ENCODE measurements at regions not wholly inside any gene's neighbourhood (a gene's known extent, or its start where the extent isn't known, plus 50 kb on each side); places are given as distances from the start of the nearest gene placed in this dataset.
"Not testable (repeated sequence)": the region's sequence is repeated elsewhere in the genome, so short reads cannot be mapped to it uniquely, and the experiment has no call there.

DNA sequence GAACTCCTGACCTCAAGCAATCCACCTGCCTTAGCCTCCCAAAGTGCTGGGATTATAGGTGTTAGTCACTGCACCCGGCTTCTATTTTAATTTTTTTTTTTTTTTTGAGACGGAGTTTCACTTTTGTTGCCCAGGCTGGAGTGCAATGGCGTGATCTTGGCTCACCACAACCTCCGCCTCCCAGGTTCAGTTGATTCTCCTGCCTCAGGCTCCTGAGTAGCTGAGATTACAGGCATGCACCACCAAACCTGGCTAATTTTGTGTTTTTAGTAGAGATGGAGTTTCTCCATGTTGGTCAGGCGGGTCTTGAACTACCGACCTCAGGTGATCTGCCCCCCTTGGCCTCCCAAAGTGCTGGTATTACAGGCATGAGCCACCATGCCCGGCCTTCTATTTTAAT is 149.1 kb downstream of the MYCN start:
- DNase-seq (ENCODE audit: low read depth in 2 of 2), result not testable (repeated sequence)

DNA sequence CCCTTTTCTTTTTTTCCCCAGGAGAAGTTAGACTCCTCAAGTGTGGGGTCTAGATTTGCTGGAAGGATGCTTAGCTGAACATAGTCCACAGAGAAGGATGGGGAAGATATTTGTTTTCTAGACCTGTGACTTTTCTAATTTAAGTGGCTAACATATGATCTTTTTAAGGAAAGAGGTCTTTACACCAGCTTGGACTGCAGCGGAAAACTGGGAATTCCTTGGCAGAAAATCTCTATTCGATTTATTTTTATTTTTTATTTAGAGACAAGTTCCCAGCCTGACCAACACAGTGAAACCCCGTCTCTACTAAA is 148.4 kb downstream of the MYCN start:
- DNase-seq (ENCODE audit: low read depth in 2 of 2), result no peak

GRCh38 chr2:16088035-16088801 is 147.9 kb downstream of the MYCN start:
- DNase-seq (ENCODE audit: low read depth in 2 of 2), result no peak

- DNase-seq (ENCODE audit: low read depth in 2 of 2), result not testable (repeated sequence)
Observed at GRCh38 chr2:16086136-16086535, 145.8 kb downstream of the MYCN start.

- DNase-seq (ENCODE audit: low read depth in 2 of 2), result no peak
Observed at GRCh38 chr2:16085073-16085472, 144.7 kb downstream of the MYCN start.

DNA sequence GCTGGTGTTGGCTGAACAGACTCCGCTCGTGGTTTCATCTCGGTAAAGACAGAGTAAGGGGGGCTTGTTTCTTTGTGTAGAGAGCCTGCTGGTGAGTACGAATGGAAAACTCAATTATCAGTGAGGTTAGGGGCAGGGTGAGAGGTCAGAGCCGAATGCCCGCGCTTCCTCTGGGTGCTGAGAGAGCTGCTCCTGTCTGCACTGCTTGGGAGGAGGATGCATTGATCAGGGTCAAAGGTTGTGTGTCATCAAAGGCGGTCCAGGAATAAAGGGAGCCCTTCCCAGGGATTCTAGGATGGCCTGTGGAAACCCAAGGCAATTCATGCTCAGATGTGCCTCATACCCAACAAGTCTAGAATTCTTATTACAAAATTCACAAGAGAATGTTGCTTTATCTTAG is 143.9 kb downstream of the MYCN start:
- DNase-seq (ENCODE audit: low read depth in 2 of 2), result no peak

- no peak for DNase-seq (ENCODE audit: low read depth in 2 of 2)
Observed at GRCh38 chr2:16082276-16082675, 141.9 kb downstream of the MYCN start.

DNA sequence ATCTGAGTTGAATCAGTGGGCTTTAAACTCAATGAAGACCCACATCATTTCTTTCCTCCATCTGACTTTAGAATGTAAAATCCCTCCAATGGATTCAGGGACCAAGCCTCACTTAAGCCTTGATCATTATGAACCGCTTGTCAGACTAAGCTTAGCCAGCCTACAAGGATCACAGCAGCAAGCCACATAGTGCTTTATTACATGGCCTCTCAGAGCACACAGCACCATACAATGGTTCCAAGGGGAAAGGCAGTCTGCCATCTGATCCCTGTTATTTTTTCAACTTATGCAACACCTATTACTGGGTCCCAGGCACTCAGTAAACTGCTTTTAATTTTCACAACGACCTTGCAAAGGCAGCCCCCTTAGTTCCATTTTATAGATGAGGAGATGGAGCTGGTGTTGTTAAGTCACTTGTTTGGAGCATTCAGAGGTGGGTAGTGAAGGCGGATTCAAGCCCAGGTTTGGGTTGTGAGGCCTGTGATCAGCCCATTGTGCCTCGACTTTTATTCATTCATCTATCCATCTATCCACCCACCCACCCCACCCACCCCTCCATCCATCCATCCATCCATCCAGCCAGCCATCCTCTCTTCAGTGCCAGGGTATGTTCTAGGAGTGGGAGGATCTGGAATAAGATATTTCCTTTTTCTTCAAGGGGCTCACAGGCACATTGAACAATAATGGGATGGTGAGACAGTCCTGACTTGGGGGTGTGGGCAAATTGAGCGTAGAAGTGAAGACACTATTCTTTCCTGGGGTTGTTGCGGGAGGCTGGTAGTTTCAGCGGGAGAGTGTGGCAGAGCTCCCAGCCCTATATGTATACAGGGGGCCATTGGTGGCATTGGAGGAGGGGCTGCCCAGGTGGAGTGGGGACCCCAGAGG is 141.2 kb downstream of the MYCN start:
- DNase-seq (ENCODE audit: low read depth in 2 of 2), result no peak

GRCh38 chr2:16080516-16080915 is 140.2 kb downstream of the MYCN start:
- no peak for DNase-seq (ENCODE audit: low read depth in 2 of 2)

GRCh38 chr2:16080071-16080470 is 139.7 kb downstream of the MYCN start:
- DNase-seq (ENCODE audit: low read depth in 2 of 2), result no peak

DNA sequence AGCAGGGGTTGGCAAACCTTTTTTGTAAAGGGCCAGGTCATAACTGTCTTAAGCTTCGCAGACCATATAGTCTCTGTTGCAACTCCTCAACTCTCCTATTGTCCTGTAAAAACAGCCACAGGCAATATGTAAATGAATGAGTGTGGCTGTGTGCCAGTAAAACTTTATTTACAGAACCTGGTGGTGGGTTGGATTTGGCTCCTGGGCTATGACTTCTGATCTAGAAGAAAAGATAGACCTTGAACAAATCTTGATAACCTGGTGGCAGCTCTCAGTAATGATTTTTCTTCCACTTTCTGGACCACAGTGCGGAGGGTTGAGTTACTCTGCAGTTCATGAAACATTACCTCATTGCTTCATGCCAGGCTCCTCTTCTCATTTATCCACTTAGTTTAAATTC is 139.3 kb downstream of the MYCN start:
- no peak for DNase-seq (ENCODE audit: low read depth in 2 of 2)

GRCh38 chr2:16077601-16078000 is 137.3 kb downstream of the MYCN start:
- DNase-seq (ENCODE audit: low read depth in 2 of 2), result no peak

DNA sequence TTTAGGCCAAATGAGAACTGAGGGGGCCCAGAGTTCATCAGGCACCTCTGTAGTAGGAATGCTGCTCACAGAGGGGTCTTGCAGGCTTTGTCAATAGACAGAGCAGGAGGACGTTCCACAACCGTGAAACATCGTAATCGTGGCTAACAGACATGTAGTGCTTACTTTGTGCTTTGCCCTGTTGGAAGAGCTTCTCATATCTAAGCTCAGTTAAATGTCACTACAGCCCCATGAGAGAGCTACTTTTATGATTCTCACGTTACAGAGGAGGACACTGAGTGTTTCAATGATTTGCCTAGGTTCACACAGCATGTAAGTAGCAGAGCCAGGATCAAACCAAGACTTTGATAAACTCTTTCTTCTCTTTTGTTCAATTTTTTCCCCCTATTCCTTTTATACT is 136.6 kb downstream of the MYCN start:
- no peak for DNase-seq (ENCODE audit: low read depth in 2 of 2)

DNA sequence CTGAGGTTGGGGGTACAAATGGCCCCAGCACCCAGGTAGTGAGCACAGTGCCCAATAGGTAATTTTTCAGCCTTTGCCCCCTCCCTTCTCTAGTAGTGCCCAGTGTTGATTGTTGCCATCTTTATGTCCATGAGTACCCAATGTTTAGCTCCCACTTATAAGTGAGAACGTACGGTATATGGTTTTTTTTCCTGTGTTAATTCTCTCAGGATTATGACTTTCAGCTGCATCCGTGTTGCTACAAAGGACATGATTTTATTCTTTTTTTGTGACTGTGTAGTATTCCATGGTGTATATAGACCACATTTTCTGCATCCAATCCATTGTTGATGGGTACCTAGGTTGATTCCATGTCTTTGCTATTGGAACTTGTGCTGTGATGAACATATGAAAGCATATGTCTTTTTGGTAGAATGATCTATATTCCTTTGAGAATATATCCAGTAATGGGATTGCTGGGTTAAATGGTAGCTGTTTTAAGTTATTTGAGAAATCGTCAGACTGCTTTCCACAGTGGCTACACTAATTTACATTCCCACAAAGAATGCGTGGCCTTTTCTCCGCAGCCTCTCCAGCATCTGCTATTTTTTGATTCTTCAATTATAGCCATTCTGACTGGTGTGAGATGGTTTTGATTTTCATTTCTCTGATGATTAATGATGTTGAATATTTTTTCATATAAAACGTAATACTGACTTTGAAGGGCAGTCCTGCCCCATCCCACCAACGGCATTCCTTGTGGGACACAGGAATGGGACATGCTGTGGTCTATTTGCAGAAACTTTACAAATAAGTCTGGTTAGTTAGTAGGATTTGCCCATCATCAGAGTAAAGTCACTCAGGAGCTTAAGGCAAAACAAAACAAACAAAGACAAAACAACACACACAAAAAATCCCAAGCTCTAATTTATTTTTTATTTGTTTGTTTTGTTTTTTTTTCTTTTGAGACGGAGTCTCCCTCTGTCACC is 135.0 kb downstream of the MYCN start:
- DNase-seq (ENCODE audit: low read depth in 2 of 2), result no peak

DNA sequence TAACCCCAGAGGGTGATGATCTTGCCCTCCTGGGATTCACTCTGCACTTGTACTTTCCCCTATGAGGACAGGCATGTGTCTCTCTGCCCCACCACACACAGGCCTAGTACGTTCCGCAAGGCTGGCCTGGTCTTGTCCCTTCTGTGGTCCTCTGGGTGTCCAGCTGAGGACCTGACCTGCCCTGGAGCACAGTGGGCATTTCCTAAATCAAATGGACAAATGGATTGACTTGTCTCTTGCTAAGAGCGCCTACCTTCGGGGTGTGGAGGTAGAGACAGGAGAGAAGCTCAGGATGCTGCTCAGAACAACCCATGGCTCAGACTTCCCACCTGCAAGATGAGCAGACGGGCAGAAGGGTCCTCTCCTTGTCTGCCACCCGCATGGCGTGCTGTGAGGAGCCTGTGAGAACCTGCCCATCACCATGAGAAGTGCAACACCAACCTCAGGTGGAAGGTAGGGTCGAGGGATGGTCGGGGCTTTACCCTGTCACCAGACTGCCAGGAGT is 133.6 kb downstream of the MYCN start:
- DNase-seq (ENCODE audit: low read depth in 2 of 2), result no peak

DNA sequence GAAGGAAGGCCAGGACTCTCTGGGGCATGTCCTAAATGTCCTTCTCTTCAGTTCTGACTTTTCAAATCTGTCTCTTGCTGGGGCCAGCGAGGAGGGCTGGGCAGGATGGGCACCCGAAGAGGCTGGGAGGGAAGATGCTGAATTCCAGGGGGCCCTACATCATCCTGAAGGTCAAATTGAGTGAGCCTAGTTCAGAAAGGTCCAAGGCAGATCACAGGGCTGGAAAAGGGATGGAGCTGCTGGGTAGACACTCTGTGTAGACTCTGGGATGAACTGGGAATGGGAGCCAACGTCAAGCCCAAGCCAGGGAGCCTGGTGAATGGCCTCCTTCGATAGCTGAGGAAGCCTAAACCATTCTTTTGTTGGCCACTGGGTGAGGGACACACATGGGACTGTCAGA is 133.1 kb downstream of the MYCN start:
- no peak for DNase-seq (ENCODE audit: low read depth in 2 of 2)

- DNase-seq (ENCODE audit: low read depth in 2 of 2), result no peak
Observed at GRCh38 chr2:16072638-16073290, 132.4 kb downstream of the MYCN start.

DNA sequence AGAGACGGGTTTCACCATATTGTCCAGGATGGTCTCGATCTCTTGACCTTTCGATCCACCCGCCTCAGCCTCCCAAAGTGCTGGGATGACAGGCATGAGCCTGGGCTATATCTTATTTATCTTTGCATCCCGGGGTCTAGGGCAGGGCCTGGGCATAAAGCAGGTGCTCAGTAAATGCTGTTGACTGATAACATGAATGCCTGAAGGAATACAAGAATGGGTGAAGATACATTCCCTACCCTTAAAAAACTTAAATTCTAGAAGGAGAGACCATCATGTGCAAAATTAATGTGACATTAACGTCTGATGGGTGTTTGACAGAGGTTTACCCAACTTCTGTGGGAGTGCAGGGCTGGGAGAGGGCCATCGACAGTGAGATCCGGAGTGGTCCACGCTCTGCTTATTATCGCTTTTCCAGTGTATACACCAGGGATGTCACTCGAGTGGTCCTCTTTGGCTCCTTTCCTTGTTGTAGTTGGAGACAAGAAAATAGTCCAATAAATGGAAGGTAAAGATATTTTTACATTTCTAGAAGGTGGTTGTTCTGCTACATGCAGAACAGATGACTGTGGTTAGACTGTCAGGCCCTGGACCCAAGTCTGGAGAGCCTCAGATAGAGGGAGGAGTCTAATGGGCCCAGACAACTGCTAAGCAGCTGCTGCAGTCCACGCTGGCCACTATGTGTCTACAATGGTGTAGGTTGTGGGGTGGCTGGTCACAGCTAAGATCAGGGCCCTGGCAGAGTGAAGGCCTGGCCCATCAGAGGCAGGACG is 131.7 kb downstream of the MYCN start:
- no peak for DNase-seq (ENCODE audit: low read depth in 2 of 2)

DNA sequence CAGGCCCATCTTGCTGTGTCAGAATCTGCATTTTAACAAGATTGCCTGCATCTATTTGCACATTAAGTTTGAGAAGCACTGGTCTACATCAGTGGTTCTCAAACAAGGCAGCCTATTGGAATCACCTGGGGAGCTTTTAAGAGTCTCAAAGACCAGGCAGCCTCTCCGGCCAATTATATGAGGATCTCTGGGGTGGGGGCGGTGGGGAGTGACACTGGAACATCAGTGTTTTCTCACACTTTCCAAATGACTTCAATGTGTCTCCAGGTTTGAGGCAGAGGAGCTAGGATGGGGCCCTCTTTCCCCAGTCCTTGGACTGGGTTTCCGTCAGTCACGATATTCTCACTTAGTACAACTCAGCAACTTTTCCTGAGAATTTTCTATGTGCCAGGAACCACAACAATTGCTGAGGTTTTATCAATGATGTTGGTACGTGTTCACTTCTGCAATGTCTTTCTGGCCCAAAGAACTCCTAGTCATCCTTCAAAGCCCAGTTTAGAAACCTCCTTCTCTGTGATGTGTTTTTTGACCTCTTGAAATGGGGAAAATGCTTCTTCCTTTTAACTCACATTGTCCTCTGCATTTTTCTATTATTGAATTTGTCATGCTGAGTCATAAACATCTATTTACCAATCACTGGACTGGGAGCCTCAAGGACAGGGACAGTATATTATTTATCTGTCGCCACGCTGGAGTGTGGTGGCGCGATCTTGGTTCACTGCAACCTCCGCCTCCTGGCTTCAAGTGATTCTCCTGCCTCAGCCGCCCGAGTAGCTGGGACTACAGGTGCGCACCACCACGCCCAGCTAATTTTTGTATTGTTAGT is 130.9 kb downstream of the MYCN start:
- no peak for DNase-seq (ENCODE audit: low read depth in 2 of 2)

DNA sequence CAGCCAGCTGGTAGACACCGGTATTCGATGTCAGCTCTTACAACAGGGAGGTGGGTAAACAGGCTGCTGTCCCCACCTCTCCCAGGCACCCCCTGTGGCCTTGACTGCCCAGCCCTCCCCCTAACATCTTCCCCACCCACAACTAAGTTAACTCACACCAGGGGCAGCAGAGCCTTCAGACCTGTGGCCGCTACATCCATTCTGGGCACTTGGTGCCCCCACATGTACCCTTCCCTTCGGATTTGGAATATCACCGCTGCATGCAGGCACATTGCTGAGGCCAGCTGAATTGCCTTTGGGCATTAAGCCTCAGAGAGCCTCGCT is 130.3 kb downstream of the MYCN start:
- no peak for DNase-seq (ENCODE audit: low read depth in 2 of 2)
